CD14-positive monocyte (primary cell): ENCODE measurements at regions not wholly inside any gene's neighbourhood (a gene's known extent, or its start where the extent isn't known, plus 50 kb on each side); places are given as distances from the start of the nearest gene placed in this dataset.

Experiments used
- DNase-seq, 3 donors: peaks; one replicate each; pipeline ENCODE4 v3.0.0-alpha.2; 2011 to 2022
- H2AFZ ChIP-seq: 2 replicates; pipeline ENCODE4 v1.6.0; 2012; ENCODE audit warnings: mild to moderate bottlenecking, low read depth, low read length, inconsistent platforms; ENCODE audit not compliant: insufficient read depth, poor library complexity, severe bottlenecking
- H3K27ac ChIP-seq, 2 donors: 1 replicate in 1 of 2; 2 replicates in 1 of 2; pipeline ENCODE4 v1.5.1; 2012 to 2013; ENCODE audit warnings: low read length in 2 of 2, control low read depth in 1 of 2, inconsistent platforms in 1 of 2, low read depth in 1 of 2, mild to moderate bottlenecking in 1 of 2
- H3K27me3 ChIP-seq, 2 donors: one replicate each; pipeline versions ENCODE4 v1.6.0 to v1.6.1; 2011 to 2013; ENCODE audit warnings: low read length in 2 of 2; ENCODE audit not compliant: control insufficient read depth in 2 of 2, insufficient read depth in 2 of 2
- H3K36me3 ChIP-seq, 2 donors: replicated peaks in 1 of 2; 1 replicate in 1 of 2; 2 replicates in 1 of 2; pipeline versions ENCODE4 v1.5.1 to v1.6.1; 2012 to 2013; ENCODE audit warnings: low read length in 2 of 2, control low read depth in 1 of 2, inconsistent platforms in 1 of 2, mild to moderate bottlenecking in 1 of 2; ENCODE audit not compliant: insufficient read depth in 2 of 2, control insufficient read depth in 1 of 2
- H3K4me1 ChIP-seq, 2 donors: 1 replicate in 1 of 2; 2 replicates in 1 of 2; pipeline versions ENCODE4 v1.5.1 to v1.6.1; 2012 to 2013; ENCODE audit warnings: low read length in 2 of 2, control low read depth in 1 of 2, inconsistent platforms in 1 of 2, mild to moderate bottlenecking in 1 of 2, moderate library complexity in 1 of 2; ENCODE audit not compliant: insufficient read depth in 2 of 2, control insufficient read depth in 1 of 2
- H3K4me2 ChIP-seq: replicated peaks from 2 replicates; pipeline ENCODE3; 2012; ENCODE audit warnings: low read length, moderate library complexity, mild to moderate bottlenecking; ENCODE audit not compliant: poor library complexity, severe bottlenecking; ENCODE audit errors: extremely low read depth
- H3K4me3 ChIP-seq, 3 experiments: fragments of 200-600 bp in 1 of 3; sonication (generic) in 1 of 3; replicated peaks in 1 of 3; 1 replicate in 2 of 3; 2 replicates in 1 of 3; pipeline ENCODE4 v1.5.1; 2011 to 2013; ENCODE audit warnings: low read length in 3 of 3, mild to moderate bottlenecking in 3 of 3, control low read depth in 2 of 3, low read depth in 2 of 3, inconsistent platforms in 1 of 3, moderate library complexity in 1 of 3
- H3K79me2 ChIP-seq: 2 replicates; pipeline ENCODE4 v1.6.0; 2012; ENCODE audit warnings: mild to moderate bottlenecking, control low read depth, inconsistent platforms, low read length, moderate library complexity; ENCODE audit not compliant: insufficient read depth
- H3K9ac ChIP-seq: 2 replicates; pipeline ENCODE4 v1.6.0; 2017; ENCODE audit warnings: low read length, mild to moderate bottlenecking; ENCODE audit not compliant: insufficient read depth, poor library complexity, severe bottlenecking
- H3K9me3 ChIP-seq, 2 donors: replicated peaks in 1 of 2; 1 replicate in 1 of 2; 2 replicates in 1 of 2; pipeline versions ENCODE4 v1.5.1 to v1.6.1; 2012 to 2013; ENCODE audit warnings: low read length in 2 of 2, control low read depth in 1 of 2; ENCODE audit not compliant: control insufficient read depth in 1 of 2, insufficient read depth in 1 of 2
- H4K20me1 ChIP-seq: 2 replicates; pipeline ENCODE4 v1.6.0; 2012; ENCODE audit warnings: mild to moderate bottlenecking, low read length, control low read depth, moderate library complexity; ENCODE audit not compliant: insufficient read depth
- H3K27ac Mint-ChIP-seq, 7 donors: one replicate each; pipeline ENCODE4 v1.8.0; 2020; ENCODE audit warnings: mild to moderate bottlenecking in 7 of 7, mixed read lengths in 7 of 7, moderate library complexity in 6 of 7, inconsistent platforms in 2 of 7
- H3K27me3 Mint-ChIP-seq, 3 donors: one replicate each; pipeline ENCODE4 v1.8.0; 2021 to 2022; ENCODE audit warnings: low read depth in 3 of 3, mild to moderate bottlenecking in 3 of 3, mixed read lengths in 3 of 3, moderate library complexity in 3 of 3, inconsistent platforms in 1 of 3
- H3K36me3 Mint-ChIP-seq, 2 donors: one replicate each; pipeline ENCODE4 v1.8.0; 2020; ENCODE audit warnings: mixed read lengths in 2 of 2, inconsistent platforms in 1 of 2, mild to moderate bottlenecking in 1 of 2
- H3K4me1 Mint-ChIP-seq: one replicate; pipeline ENCODE4 v1.8.0; 2020; ENCODE audit warnings: mild to moderate bottlenecking, mixed read lengths
- H3K4me3 Mint-ChIP-seq, 2 donors: one replicate each; pipeline ENCODE4 v1.8.0; 2020; ENCODE audit warnings: mild to moderate bottlenecking in 2 of 2, mixed read lengths in 2 of 2, moderate library complexity in 1 of 2
- H3K9me3 Mint-ChIP-seq, 7 donors: one replicate each; pipeline ENCODE4 v1.8.0; 2020 to 2022; ENCODE audit warnings: mixed read lengths in 7 of 7, mild to moderate bottlenecking in 6 of 7, moderate library complexity in 6 of 7, inconsistent platforms in 2 of 7
- WGBS: methylation state at CpG from one replicate; pipeline ENCODE4 v1.1.5; 2013; ENCODE audit warnings: missing lambda C conversion rate; ENCODE audit not compliant: insufficient coverage; 5-methylcytosine and 5-hydroxymethylcytosine counted together
- intact Hi-C, 2 donors: fragments of 100-400 bp; cut with micrococcal nuclease; formaldehyde crosslinking; loops; one replicate each; pipeline versions ENCODE4 v1.15.0 to v1.15.1; 2023
- TF ChIP-seq, protein P1 (sequence below): fragments of 200-600 bp; IDR thresholded peaks from one replicate; pipeline ENCODE4 v1.8.0; 2022; ENCODE audit warnings: antibody characterized with exemption, mild to moderate bottlenecking

DNA sequence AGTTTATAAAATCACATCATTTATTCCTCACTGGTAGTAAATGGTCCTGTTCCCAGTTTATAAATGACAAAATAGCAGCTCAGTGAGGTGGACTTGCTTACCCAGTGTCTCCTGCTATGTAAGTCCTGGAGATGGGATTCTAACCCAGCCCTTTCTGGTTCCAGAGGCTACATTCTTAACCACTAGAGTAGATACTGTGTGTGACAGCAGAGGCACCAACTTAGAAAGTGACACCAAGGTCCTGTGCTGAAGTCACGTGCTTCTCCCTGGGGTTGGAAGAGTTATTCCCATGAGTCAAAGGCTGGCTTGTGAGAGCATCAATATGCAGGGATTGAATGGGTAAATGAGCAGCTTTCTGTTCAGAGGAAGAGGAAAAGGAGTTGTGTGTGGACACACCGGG, 167.3 kb upstream of the IRX3 start:
- H3K27me3 Mint-ChIP-seq = peaks cover 7 to 19% (median 14%) of the 10 kb centered on the region in 3 donors
- H3K36me3 Mint-ChIP-seq = no peaks in the 10 kb centered on the region
- 100% methylated on average over 2 of the region's 2 CpGs for WGBS
- TF ChIP-seq, protein P1, sequence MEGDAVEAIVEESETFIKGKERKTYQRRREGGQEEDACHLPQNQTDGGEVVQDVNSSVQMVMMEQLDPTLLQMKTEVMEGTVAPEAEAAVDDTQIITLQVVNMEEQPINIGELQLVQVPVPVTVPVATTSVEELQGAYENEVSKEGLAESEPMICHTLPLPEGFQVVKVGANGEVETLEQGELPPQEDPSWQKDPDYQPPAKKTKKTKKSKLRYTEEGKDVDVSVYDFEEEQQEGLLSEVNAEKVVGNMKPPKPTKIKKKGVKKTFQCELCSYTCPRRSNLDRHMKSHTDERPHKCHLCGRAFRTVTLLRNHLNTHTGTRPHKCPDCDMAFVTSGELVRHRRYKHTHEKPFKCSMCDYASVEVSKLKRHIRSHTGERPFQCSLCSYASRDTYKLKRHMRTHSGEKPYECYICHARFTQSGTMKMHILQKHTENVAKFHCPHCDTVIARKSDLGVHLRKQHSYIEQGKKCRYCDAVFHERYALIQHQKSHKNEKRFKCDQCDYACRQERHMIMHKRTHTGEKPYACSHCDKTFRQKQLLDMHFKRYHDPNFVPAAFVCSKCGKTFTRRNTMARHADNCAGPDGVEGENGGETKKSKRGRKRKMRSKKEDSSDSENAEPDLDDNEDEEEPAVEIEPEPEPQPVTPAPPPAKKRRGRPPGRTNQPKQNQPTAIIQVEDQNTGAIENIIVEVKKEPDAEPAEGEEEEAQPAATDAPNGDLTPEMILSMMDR = no peak
- no peak for DNase-seq
- H3K4me3 ChIP-seq = no peak overlapping the region
- H3K9me3 ChIP-seq = no peaks in the 10 kb centered on the region
- peaks cover 0 to 6% (median 0%) of the 10 kb centered on the region in 7 donors for H3K9me3 Mint-ChIP-seq
- H3K36me3 ChIP-seq = no peaks in the 10 kb centered on the region
- H3K27ac Mint-ChIP-seq = no peak overlapping the region
- no peaks in the 10 kb centered on the region for H4K20me1 ChIP-seq
- no peaks in the 10 kb centered on the region for H3K27me3 ChIP-seq
- H3K9ac ChIP-seq = no peak overlapping the region
- H3K27ac ChIP-seq = no peak overlapping the region
- H2AFZ ChIP-seq = no peak overlapping the region
- peaks cover 3% of the 10 kb centered on the region for H3K4me1 Mint-ChIP-seq
- no peak overlapping the region for H3K4me3 Mint-ChIP-seq
- no peaks in the 10 kb centered on the region for H3K79me2 ChIP-seq
- no peak overlapping the region for H3K4me2 ChIP-seq
- intact Hi-C loops = no loop called here
- H3K4me1 ChIP-seq = no peaks in the 10 kb centered on the region

DNA sequence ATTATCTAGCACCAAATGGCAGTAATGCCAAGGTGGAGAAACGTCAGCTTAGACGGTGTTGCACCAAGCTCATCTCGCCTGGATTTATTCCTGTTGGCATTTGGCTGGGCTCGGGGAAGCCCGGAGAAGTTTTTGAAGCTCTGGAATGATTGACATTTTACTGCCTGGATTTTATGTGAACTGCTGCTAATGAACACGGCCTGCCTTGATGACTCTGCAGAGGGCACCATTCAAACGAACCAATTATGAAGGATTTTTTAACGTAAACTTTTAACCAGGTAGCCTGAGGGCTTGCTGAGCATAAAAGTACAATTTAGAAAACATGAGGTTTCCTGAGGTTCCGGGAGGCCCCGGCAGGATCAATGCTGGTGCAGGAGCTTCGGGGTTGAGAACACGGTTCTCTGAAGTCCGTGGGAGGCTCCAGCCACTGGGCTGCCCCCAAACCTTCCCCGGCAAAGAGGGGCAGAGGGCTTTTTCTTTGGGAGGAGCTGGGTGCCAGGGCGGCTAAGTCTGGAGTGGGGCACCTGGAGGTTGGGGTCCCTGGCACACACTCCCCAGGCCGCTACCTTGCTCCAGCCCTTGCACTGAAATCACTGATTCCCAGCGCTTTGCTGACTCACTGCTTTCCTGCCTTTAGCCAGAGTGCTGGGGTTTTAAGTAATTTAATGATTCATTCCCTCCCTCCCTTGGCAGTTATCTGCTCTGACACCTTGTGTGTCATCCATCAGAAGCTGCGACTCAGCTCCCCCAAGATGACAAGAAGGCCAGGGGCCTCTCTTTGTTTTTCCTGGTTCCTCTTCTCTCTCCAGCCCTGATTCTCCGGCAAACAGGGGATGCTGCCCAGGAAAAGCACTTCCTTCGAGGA, 161.2 kb upstream of the IRX3 start:
- Mint-ChIP-seq H3K9me3 (peaks cover 0 to 15% (median 2%) of the 10 kb centered on the region in 7 donors), H3K4me3 (peak overlapping the region in 1 of 2 donors; percentile 61), H3K27ac (no peak overlapping the region), H3K36me3 (no peaks in the 10 kb centered on the region), H3K27me3 (peaks cover 16 to 37% (median 25%) of the 10 kb centered on the region in 3 donors), H3K4me1 (no peaks in the 10 kb centered on the region)
- no peak overlapping the region for H2AFZ ChIP-seq
- no peaks in the 10 kb centered on the region for H3K9me3 ChIP-seq
- H3K36me3 ChIP-seq = no peaks in the 10 kb centered on the region
- H3K27me3 ChIP-seq = peaks cover 0 to 7% of the 10 kb centered on the region in 2 donors
- H4K20me1 ChIP-seq = no peaks in the 10 kb centered on the region
- DNase-seq = no peak
- WGBS = 53% methylated on average over 16 of the region's 20 CpGs
- TF ChIP-seq, protein P1 = no peak
- no peak overlapping the region for H3K4me3 ChIP-seq
- H3K79me2 ChIP-seq = no peaks in the 10 kb centered on the region
- no peaks in the 10 kb centered on the region for H3K4me1 ChIP-seq
- no peak overlapping the region for H3K9ac ChIP-seq
- H3K27ac ChIP-seq = no peak overlapping the region
- H3K4me2 ChIP-seq = no peak overlapping the region
- intact Hi-C loops = no loop called here
